Pons (tissue), 1 donor: ENCODE measurements at regions not wholly inside any gene's neighbourhood (a gene's known extent, or its start where the extent isn't known, plus 50 kb on each side); places are given as distances from the start of the nearest gene placed in this dataset.
"Not testable (repeated sequence)": the region's sequence is repeated elsewhere in the genome, so short reads cannot be mapped to it uniquely, and the experiment has no call there.

Source experiments
- DNase-seq: peaks from one replicate; pipeline ENCODE4 v3.0.0-alpha.2; 2016; ENCODE audit warnings: low spot score

DNA sequence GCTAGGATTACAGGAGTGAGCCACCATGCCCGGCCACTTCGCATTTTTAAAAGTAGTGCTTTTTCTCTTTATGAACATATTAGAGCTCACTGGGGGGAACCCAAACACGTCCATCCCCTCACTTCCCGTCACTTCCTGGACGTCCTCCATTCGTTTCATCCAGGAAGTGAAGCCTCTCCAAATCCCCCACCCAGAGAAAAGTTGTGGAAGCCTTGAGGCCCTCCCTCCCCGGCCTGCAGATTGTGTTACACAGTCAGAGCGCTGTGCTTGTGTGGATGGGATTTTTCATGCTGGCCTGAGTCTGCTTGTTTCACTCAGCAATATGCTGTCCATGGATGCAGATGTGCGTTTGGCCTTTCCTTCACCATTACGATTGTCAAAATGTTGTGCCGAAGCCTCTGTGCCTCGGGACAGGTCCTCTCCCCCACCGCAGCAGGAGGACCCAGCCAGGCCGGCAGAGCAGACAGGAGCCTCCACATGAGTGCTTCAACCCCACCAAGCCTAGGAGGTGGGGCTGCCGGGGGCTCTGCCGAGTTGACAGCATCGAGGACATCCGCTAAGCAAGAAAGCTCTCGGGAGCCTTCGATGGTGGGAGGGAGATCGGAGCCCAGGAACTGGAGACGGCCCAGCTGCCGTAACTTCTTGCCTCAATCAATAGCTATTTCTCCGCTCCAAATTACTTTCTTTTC, 121.6 kb upstream of the PPP1R26 start:
- no peak for DNase-seq

DNA sequence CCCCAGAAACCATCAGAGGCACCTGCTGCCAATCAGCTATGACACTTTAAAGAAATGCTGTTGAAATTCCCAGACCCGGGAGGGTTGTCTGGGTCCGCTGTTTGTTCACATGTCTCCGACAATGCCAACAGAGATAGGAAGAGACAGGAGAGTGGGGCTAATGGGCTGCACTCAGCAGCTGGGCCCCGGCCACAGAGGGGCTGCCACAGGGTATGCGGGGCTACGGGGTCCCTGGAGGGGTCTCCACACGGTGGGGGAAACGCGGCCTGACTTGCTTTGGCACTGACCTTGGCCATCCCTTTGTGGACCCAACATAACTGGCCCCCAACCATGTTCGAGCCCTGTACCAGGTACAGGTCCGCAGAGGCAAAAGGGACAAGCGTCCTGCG, 121.0 kb upstream of the PPP1R26 start:
- DNase-seq: no peak

DNA sequence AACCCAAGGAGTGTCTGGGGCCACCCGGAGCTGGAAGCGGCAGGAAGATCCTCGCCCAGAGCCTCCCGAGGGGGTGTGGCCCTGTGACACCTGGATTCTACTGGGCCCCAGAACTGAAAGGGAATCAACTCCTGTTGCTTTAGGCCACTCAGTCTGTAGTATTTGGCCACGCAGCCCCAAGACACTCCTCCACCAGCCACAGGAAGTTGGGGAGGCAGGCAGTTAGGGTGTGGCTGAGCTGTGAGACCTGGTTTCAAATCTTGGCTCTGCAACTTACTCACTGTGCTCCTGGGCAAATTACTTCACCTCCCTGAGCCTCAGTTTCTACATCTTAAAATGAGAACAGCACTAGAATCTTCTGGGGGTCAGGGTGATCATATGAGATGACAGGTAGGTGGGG, 119.8 kb upstream of the PPP1R26 start:
- no peak for DNase-seq

DNA sequence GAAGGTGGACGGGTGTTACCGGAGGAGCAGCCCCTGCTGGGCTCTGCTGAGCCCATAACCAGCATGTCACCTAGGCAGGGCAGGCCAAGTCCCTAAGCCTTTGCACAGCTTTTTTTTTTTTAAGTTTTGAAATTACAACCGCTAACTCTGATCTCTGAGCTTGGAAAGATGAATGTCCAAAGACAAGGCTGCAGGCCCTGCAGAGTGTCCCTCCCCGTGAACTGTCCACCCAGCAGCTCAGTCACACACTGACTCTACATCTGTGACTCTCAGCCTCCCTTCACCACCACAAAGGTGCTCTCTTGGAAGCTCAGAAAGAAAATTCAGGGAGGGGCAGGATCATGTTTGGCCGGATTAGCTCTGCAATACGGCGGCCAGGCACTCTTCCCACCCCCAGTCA, 119.0 kb upstream of the PPP1R26 start:
- no peak for DNase-seq

DNA sequence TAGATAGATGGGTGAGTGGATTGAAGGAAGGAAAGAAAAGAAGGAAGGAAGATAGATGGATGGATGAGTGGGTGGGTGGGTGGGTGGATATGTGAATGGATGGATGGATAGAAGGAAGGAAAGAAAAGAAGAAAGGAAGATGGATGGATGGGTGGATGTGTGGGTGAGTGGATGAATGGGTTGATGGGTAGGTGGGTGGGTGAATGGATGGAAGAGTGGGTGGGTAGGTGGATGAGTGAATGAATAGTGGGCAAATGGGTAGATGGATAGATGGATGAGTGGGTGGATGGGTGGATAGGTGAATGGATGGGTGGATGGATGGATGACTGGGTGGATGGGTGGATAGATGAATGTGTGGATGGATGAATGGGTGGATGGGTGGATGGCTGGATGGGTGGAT, 117.9 kb upstream of the PPP1R26 start:
- not testable (repeated sequence) for DNase-seq

DNA sequence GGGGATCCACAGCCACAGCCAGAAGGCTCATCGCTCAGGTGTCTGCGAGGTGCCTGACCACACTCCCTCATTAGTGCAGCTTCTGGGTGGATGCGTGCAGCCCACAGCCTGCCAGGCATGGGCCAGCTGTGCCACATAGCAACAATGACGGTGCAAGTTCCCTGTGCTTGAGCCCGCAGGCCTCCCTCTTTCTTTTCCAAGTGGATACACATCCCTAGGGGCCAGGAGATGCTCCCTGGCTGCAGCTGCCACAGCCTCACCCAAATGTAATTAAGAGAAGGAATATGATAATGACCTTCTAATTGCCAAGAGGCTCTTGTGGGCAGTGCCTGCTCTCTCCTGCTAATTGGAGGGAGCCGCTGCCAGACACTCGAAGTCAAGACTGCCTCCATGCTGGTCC, 116.0 kb upstream of the PPP1R26 start:
- no peak for DNase-seq

DNA sequence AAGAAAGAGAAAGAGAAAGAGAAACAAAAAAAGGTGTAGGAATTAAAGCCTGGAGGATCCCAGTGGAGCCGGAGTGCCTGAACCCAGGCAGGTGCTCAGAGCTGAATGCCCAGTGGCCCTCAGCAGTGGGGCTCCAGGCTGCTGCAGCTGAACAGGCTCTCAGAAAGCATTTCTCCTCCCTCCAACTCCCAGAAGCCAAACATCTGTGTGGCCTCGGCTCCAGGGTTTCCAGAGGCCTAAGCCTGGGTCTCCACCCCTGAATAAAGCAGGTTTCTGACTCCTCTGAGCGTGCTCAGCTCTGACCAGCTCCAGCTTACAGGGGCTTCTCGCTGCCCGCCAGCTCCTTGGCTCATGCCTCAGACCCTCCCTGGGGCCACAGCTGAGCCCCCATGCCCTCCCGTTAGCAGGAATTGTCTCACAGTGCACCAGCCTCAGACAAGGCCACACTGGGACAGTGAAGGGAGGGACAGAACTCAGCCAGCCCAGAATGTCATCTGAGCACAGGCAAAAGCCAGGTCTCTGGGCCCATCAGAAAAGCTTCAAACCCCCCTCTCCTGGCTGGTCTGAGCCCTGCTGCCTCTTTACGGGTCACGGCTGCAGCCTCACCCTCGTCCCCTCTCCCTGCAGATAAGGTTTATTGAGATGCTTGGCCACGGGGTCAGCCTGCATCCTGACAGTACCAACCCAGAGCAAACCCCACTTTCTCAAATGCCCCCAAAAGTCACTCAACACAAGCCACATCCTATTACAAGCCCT, 114.4 kb upstream of the PPP1R26 start:
- DNase-seq: no peak

DNA sequence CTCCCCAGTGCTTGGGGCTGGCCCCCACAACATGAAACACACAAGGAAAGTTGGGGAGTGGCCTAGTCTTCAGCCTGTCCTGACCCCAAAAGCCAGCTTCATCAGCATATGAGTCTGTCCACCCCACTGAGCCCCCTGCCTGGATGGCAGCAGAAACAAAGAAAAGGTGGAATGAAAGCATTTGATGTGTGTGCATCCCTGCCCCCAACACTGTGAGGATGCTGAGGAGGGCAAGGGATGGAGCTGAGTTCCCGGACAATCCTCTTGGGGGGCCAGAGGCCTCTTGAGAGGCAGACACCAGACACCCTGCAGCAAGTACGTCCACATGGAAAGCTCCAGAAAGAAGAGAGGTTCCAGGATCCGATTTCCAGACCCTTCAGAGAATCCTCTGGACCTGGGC, 113.5 kb upstream of the PPP1R26 start:
- no peak for DNase-seq

DNA sequence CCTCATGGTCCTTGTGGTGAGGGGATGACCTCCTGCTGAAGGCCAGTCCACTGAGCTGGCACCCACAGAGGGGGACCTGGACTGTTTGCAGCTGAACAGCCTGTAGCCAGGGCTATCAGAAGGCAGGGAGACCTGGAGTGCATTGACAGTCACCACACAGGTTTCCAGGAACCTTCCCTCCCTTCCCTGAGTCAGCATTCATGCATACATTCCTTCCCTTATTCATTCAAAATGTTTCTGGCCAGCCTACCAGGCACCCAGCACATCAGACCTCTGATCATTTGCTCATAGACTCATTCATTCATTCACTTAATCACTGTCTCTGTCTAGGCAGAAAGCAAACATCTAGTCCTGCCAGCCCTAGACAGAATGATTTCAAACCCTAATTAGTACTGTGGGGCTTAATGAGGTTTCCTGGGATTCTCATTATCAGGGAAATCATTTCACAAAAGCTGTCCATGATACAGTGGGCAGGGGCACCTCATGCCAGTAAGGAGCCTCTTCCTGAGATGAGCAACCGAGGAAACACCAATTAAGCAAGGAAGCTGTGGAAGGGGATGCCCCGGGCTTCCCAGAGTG, 110.1 kb upstream of the PPP1R26 start:
- DNase-seq: no peak

DNA sequence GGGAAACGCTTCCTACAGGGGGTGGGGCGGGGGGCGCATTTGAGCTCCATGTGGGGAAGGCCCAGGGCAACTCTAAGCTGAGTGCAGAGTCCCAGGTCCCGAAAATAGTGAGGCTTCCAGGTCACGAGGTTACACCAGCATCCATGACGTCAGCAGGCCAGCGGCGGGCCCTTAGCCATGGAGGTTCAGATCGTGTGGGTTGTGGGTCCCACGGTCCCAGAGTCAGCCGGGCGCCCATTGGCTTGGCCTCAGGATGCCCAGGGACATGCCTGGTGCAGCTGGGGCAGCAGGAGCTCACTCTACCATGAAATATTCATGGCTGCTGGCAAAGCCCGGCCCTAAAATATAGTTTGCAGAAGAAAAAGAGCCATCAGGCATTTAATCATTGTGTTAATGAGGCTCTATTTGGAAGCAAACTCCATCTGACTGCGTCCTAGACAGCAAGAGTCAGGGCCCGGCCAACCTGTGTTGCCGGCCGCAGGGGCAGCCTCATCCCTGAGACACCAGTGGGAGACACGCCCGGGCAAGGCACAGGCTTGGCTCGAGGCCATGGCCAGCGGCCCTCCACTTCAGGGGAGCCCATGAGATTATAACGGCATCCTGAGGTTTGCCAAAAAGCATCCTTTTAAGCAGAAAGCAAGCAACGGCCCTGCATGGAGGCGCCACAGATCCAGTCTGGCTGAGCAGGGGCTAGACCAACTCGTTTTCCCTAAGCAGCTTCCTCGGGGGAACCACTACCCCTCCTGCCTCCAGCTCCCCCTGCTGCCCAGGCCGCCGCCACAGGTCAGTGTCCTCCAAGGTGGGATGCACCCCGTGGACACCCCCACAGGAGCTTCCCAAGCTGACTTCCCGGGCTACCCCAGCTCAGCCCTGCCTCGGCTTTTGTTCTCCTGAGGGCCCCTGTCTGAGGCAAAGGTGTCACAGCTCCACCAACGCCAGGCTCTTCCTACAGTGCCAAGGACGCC, 108.9 kb upstream of the PPP1R26 start:
- no peak for DNase-seq

DNA sequence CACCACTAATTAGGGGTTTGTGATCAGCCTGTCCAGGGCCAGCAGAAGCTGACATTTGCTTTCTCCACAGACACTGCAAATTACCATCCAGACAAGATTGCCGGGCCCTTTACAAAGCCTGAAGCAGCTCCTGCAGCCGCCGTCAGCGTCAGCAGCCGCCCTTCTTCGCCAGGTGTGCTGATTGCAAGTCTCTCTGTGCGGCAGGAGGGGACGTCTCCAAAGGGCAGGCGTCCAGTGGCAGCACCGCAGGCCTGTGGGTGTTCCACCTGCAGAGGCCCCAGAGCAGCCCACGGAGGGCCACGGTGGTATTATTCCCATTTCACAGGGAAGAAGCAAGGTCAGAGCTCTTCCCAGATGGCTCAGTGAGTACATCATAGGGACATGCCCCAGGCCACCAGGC, 108.0 kb upstream of the PPP1R26 start:
- no peak for DNase-seq

DNA sequence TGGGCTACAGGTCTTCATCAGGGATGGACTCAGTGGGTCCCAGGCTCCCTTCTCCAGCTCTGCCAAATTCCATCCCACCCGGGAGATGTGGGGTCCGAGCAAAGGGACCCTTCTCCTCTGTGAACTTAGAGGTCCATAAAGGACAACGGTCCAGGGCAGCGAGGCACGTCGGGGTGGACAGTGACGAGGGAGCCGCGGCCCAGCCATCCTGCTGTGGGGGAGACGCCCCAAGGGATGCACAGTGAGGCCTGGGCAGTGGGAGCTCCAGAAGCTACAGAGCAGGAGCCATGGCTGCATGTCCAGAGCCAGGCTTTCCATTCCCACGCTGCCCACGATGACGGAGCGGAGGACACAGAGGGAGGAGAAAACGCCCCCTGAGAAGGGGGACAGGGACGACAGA, 107.5 kb upstream of the PPP1R26 start:
- DNase-seq: no peak

DNA sequence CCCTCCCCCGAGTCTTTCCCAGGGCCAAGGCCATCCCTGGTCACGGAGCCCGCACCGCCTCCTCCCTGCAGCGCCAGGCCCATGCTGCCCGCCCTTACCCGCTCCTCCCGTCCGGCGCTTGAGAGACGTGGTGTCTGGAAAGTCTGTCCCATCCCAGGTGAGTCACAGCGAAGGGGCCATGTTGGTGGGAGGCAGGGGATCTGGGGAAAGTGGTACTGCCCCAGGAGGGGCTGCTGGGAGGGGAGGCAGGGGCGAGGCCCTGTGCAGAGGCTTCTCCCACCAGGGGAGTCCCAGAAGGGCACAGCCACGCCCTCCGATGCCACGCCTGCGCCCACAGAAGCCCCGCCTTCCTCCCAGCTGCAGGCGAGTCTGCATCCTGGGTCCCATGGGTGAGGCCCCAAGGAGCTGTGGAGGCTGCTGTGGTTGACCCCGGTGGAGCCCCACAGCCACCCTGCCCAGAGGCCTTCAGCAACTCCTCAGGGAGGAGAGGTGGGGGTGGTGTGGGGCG, 107.0 kb upstream of the PPP1R26 start:
- no peak for DNase-seq

DNA sequence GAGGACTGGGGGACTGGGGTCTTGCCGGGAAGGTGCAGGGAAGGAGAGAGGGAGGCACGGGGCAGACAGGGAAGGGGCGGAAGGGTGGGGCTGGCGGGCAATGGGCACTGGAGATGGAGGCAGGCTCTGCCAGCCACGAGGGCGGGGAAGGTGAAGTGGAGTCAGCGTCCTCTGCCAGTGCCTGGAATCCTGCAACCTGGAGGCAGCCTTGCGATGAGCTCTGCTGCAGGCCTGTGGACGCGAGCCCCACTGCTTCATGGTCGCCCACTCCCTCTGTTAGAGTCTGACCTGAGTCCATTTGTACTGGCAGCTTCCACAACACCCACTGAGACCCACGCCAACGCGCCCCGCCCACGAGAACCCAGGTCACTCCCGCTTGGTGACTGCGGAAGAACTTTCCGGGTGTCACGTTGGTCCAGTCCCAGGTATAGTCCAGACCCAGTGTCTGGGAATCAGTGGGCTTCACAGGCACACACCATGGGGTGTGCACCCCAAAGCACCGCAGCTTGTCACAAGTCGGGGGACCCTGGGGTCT, 106.4 kb upstream of the PPP1R26 start:
- DNase-seq: no peak

DNA sequence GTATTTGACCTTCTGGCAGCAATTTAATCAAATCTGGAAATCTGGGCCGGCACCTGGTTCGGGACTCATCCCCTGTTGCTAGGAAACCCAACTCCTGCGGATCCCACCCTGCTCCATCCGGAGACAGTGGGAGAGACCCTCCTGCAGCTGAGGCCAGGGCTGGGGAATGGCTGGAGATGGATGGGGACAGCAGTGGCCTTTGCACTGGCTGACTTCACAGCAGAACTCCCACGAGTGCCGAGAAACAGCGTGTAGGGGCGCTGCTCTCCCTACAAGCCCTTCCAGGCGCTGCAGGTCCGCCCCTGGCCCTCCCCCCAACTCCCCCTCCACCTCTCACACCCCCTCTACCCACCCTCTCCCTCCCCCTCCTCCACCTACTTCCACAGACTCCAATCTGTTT, 105.8 kb upstream of the PPP1R26 start:
- DNase-seq: no peak

DNA sequence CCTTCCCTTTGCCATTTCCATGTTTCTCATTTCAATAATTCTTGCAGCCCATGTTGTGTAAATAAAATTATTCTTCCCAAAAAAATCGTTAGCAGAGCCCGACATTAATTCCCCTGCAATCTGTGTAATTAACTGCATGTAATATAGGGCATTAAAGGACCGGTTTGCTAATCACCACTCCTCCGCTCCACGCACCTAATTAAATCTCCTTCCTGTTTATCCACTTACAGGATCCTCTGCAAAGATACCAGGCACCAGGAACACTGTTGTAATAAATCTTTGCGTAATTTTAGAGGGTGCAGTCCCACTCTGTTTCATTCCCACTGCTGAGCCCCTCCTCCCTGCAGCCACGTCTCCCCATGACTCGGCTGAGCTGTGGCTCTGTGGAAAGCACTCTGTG, 105.0 kb upstream of the PPP1R26 start:
- DNase-seq: no peak

DNA sequence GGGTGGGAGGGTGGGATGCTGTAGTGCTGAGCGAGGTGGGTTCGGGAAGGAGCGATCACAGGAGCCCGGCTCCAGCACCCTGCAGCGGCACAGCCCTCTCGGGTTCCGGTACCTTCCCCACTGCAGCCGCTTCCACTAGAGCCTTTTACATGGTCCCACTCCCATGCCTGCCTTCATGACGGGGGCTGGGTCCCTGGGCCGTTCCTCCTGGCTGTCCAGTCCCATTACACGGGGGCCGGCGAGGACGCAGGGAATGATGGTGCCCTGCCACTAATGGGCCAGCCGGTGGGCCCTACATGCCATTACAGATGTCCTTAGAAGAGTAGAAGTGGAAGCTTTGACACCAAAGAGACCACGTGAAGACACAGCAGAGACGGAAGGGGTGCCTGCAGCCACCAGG, 104.6 kb upstream of the PPP1R26 start:
- no peak for DNase-seq

DNA sequence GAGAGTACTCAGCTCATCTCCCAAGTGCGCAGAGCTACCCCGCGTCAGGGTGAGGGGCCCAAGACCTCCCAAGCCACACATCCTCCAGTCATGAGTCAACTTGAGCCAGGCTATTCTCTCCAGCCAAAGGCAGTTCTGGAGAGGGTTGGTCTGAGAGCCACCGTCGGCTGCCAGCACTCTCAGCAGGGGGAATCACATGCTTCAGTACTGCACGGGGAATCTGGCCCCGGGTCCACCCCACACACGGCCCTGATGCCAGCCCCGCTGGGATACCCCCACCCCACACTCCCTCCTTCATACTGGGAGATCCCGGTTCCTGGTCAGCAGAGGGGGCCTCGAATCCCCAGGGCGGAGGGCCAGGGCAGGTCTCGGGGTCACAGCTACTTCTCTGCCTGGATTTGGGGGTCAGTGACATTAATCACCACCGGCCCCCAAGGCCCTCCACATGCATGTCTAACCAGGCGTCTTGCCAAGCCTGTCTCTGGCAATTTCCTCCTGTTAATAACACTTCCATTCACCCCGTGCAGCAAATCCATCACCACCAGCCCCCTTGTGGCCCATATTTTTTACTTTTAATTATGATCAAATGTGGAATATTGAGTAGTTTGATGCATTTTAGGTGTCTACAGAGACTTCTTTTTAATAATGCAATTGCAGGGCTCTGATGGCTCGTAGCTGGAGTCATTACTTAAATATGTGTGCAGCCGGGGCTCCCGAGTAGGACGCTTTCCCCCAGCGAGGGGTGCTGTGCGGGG, 102.9 kb upstream of the PPP1R26 start:
- no peak for DNase-seq

DNA sequence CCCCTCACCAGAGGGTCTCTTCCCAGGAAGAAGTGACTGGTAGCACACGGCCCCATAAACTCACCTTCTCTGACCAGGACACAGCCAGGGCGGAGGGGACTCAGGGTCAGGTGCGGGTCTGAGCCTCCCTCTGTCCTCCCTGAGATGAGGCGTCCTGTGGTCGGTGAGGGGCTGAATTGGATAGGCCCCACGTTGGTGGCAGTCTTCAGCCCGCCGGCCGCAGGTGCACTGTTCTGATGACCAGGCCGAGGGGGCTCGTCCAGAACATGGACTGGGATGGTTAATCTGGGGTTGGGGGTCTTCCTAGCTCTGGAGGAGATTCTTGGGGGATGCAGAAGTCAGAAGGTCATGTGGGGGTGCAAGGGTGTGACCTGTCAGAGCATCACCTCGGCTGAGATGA, 102.2 kb upstream of the PPP1R26 start:
- no peak for DNase-seq

DNA sequence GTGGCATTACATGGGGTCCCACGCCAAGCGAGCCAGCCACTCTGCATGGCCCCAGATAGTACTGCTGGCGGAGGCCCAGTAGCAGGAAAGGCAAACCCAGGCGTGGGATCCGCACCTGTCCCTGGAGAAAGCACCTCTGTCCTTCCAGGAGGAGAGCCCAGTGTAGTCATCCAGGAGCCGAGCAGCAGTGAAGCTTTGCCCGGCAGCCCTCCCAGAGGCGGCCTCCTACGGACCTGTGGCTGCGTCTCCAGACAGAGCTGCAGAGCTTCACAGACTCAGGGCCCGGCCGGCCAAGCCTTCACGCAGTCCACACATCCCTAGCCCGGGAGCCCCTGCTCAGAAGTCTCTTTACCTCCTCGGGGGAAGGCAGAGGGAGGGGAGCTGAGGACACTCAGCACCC, 100.8 kb upstream of the PPP1R26 start:
- no peak for DNase-seq
